Liver (tissue), 8 donors: ENCODE measurements at regions not wholly inside any gene's neighbourhood (a gene's known extent, or its start where the extent isn't known, plus 50 kb on each side); places are given as distances from the start of the nearest gene placed in this dataset.

ENCODE experiments used
- DNase-seq: peaks from one replicate; pipeline ENCODE4 v3.0.0-alpha.2; 2017; ENCODE audit warnings: low spot score
- H3K27ac ChIP-seq, 2 donors: one replicate each; pipeline ENCODE4 v1.7.0; 2013; ENCODE audit warnings: inconsistent platforms in 2 of 2, low read length in 2 of 2, control low read depth in 1 of 2, low read depth in 1 of 2, mild to moderate bottlenecking in 1 of 2
- H3K27me3 ChIP-seq, 4 donors: one replicate each; pipeline versions ENCODE4 v1.6.1 to v1.7.0; 2013; ENCODE audit warnings: low read length in 3 of 4, inconsistent platforms in 1 of 4, mild to moderate bottlenecking in 1 of 4, moderate library complexity in 1 of 4; ENCODE audit not compliant: control insufficient read depth in 4 of 4, insufficient read depth in 4 of 4
- H3K36me3 ChIP-seq, 4 donors: one replicate each; pipeline versions ENCODE4 v1.6.1 to v1.7.0; 2013; ENCODE audit warnings: low read length in 3 of 4, mild to moderate bottlenecking in 3 of 4, low read depth in 1 of 4, moderate library complexity in 1 of 4; ENCODE audit not compliant: control insufficient read depth in 4 of 4, insufficient read depth in 3 of 4
- H3K4me1 ChIP-seq, 4 donors: one replicate each; pipeline versions ENCODE4 v1.6.1 to v1.7.0; 2013; ENCODE audit warnings: low read length in 3 of 4, mild to moderate bottlenecking in 3 of 4, moderate library complexity in 1 of 4; ENCODE audit not compliant: control insufficient read depth in 4 of 4, insufficient read depth in 4 of 4
- H3K4me3 ChIP-seq, 3 donors: one replicate each; pipeline versions ENCODE4 v1.6.1 to v1.7.0; 2013; ENCODE audit warnings: low read length in 3 of 3, control low read depth in 1 of 3, low read depth in 1 of 3, mild to moderate bottlenecking in 1 of 3
- H3K9ac ChIP-seq, 2 donors: one replicate each; pipeline ENCODE4 v1.7.0; 2013; ENCODE audit warnings: low read length in 2 of 2, mild to moderate bottlenecking in 2 of 2, moderate library complexity in 2 of 2, control low read depth in 1 of 2, low read depth in 1 of 2
- H3K9me3 ChIP-seq, 4 donors: one replicate each; pipeline versions ENCODE4 v1.6.1 to v1.7.0; 2013; ENCODE audit warnings: low read length in 3 of 4; ENCODE audit not compliant: control insufficient read depth in 4 of 4
- FOXA2 ChIP-seq: IDR thresholded peaks from 2 replicates; pipeline ENCODE4 v1.6.1; 2016; ENCODE audit warnings: antibody characterized with exemption
- GABPA ChIP-seq, 2 donors: IDR thresholded peaks in 1 of 2; conservative IDR thresholded peaks in 1 of 2; 2 replicates each; pipeline ENCODE4 v1.6.1; 2016; ENCODE audit warnings: antibody characterized with exemption in 2 of 2, mild to moderate bottlenecking in 1 of 2, moderate library complexity in 1 of 2
- HNF4A ChIP-seq, 2 donors: conservative IDR thresholded peaks; 2 replicates each; pipeline ENCODE4 v1.6.1; 2016; ENCODE audit warnings: antibody characterized with exemption in 2 of 2, mild to moderate bottlenecking in 2 of 2
- HNF4G ChIP-seq: IDR thresholded peaks from 2 replicates; pipeline ENCODE4 v1.6.1; 2016; ENCODE audit warnings: antibody characterized with exemption
- NR2F2 ChIP-seq: IDR thresholded peaks from 2 replicates; pipeline ENCODE4 v1.6.1; 2016; ENCODE audit warnings: antibody characterized with exemption
- RAD21 ChIP-seq, 2 donors: IDR thresholded peaks; 2 replicates each; pipeline ENCODE4 v1.6.1; 2016; ENCODE audit warnings: antibody characterized with exemption in 2 of 2, mild to moderate bottlenecking in 2 of 2
- RXRA ChIP-seq, 2 donors: IDR thresholded peaks; 2 replicates each; pipeline ENCODE4 v1.6.1; 2017 to 2018; ENCODE audit warnings: antibody characterized with exemption in 2 of 2, mild to moderate bottlenecking in 1 of 2
- SP1 ChIP-seq: IDR thresholded peaks from 2 replicates; pipeline ENCODE4 v1.6.1; 2018; ENCODE audit warnings: antibody characterized with exemption, mild to moderate bottlenecking
- TAF1 ChIP-seq: conservative IDR thresholded peaks from 2 replicates; pipeline ENCODE4 v1.6.1; 2016; ENCODE audit warnings: antibody characterized with exemption, mild to moderate bottlenecking
- YY1 ChIP-seq: IDR thresholded peaks from 2 replicates; pipeline ENCODE4 v1.6.1; 2016; ENCODE audit warnings: antibody characterized with exemption, mild to moderate bottlenecking
- WGBS: extraction: QIAGEN DNeasy Blood & Tissue Kit; methylation state at CpG from one replicate; pipeline ENCODE4 v1.1.7; 2013; 5-methylcytosine and 5-hydroxymethylcytosine counted together
- TF ChIP-seq, protein P1 (sequence below): fragments of 150-350 bp; IDR thresholded peaks from 2 replicates; pipeline ENCODE4 v1.5.1; 2017; ENCODE audit warnings: improper control_type of control experiment, low read depth, low read length; ENCODE audit not compliant: missing input control
- TF ChIP-seq, protein P2 (sequence below): IDR thresholded peaks from 2 replicates; pipeline ENCODE4 v1.6.1; 2016; ENCODE audit warnings: antibody characterized with exemption
- TF ChIP-seq, protein P3 (sequence below): IDR thresholded peaks from 2 replicates; pipeline ENCODE4 v1.6.1; 2016; ENCODE audit warnings: antibody characterized with exemption
- TF ChIP-seq, protein P4 (sequence below): IDR thresholded peaks from 2 replicates; pipeline ENCODE4 v1.6.1; 2016; ENCODE audit warnings: antibody characterized with exemption, mild to moderate bottlenecking
- donor health status: healthy.
- donor health status: healthy.
- donor health status: healthy.
- donor health status: healthy.
- donor health status: healthy.

- no peak for TF ChIP-seq GABPA (IDR thresholded peaks at IDR 0.05 in 1 of 2, conservative IDR thresholded peaks at IDR 0.05 in 1 of 2)
- no peak for TF ChIP-seq YY1
- Histone ChIP-seq H3K36me3 (no peaks in the 10 kb centered on the region), H3K27ac (no peak overlapping the region), H3K4me1 (no peaks in the 10 kb centered on the region), H3K9me3 (peaks cover 0 to 24% (median 13%) of the 10 kb centered on the region in 4 donors), H3K4me3 (no peak overlapping the region), H3K27me3 (no peaks in the 10 kb centered on the region), H3K9ac (no peak overlapping the region)
- no peak for DNase-seq
- WGBS = 73% methylated on average over 2 of the region's 2 CpGs
Measured at GRCh38 chr5:3075309-3075708, 323.8 kb upstream of the IRX2 start.

DNA sequence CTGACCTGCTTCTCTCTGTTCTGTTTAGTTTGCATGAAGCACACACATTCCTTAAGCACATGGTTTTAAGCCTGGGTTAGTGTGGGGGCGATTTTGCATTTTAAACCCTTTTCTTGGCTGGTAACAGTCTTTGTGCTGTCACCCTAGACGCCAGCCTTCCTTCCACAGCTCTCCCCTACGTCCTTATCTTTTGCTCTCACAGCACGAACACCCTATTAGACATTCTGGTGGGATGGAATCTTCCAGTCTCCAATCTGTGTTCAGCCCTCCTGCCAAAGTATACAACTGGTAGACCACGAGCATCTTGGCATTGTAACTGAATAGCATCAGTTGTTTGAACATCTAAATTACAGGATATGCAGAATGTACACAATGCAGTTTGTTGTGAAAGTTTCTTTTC, 316.9 kb upstream of the IRX2 start:
- Histone ChIP-seq H3K4me3 (no peak overlapping the region), H3K27ac (no peak overlapping the region), H3K9me3 (peaks cover 0 to 10% (median 5%) of the 10 kb centered on the region in 4 donors), H3K27me3 (no peaks in the 10 kb centered on the region), H3K36me3 (no peaks in the 10 kb centered on the region), H3K4me1 (no peaks in the 10 kb centered on the region), H3K9ac (no peak overlapping the region)
- no peak for DNase-seq
- TF ChIP-seq NR2F2 = no peak
- TF ChIP-seq, protein P1, sequence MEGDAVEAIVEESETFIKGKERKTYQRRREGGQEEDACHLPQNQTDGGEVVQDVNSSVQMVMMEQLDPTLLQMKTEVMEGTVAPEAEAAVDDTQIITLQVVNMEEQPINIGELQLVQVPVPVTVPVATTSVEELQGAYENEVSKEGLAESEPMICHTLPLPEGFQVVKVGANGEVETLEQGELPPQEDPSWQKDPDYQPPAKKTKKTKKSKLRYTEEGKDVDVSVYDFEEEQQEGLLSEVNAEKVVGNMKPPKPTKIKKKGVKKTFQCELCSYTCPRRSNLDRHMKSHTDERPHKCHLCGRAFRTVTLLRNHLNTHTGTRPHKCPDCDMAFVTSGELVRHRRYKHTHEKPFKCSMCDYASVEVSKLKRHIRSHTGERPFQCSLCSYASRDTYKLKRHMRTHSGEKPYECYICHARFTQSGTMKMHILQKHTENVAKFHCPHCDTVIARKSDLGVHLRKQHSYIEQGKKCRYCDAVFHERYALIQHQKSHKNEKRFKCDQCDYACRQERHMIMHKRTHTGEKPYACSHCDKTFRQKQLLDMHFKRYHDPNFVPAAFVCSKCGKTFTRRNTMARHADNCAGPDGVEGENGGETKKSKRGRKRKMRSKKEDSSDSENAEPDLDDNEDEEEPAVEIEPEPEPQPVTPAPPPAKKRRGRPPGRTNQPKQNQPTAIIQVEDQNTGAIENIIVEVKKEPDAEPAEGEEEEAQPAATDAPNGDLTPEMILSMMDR = no peak
- TF ChIP-seq HNF4A (conservative IDR thresholded peaks at IDR 0.05) = no peak
- TF ChIP-seq, protein P2, sequence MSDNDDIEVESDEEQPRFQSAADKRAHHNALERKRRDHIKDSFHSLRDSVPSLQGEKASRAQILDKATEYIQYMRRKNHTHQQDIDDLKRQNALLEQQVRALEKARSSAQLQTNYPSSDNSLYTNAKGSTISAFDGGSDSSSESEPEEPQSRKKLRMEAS = no peak
- TF ChIP-seq HNF4G = no peak
- TF ChIP-seq, protein P3, sequence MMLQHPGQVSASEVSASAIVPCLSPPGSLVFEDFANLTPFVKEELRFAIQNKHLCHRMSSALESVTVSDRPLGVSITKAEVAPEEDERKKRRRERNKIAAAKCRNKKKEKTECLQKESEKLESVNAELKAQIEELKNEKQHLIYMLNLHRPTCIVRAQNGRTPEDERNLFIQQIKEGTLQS = no peak
- TF ChIP-seq YY1 = no peak
- no peak for TF ChIP-seq RAD21 (IDR thresholded peaks at IDR 0.05)
- TF ChIP-seq GABPA (IDR thresholded peaks at IDR 0.05 in 1 of 2, conservative IDR thresholded peaks at IDR 0.05 in 1 of 2) = no peak
- no peak for TF ChIP-seq RXRA (IDR thresholded peaks at IDR 0.05)
- no peak for TF ChIP-seq TAF1
- no peak for TF ChIP-seq SP1
- 27% methylated on average over 5 of the region's 5 CpGs for WGBS

GRCh38 chr5:3060283-3060682, 308.8 kb upstream of the IRX2 start:
- no peak for TF ChIP-seq HNF4A (conservative IDR thresholded peaks at IDR 0.05)
- TF ChIP-seq, protein P4, sequence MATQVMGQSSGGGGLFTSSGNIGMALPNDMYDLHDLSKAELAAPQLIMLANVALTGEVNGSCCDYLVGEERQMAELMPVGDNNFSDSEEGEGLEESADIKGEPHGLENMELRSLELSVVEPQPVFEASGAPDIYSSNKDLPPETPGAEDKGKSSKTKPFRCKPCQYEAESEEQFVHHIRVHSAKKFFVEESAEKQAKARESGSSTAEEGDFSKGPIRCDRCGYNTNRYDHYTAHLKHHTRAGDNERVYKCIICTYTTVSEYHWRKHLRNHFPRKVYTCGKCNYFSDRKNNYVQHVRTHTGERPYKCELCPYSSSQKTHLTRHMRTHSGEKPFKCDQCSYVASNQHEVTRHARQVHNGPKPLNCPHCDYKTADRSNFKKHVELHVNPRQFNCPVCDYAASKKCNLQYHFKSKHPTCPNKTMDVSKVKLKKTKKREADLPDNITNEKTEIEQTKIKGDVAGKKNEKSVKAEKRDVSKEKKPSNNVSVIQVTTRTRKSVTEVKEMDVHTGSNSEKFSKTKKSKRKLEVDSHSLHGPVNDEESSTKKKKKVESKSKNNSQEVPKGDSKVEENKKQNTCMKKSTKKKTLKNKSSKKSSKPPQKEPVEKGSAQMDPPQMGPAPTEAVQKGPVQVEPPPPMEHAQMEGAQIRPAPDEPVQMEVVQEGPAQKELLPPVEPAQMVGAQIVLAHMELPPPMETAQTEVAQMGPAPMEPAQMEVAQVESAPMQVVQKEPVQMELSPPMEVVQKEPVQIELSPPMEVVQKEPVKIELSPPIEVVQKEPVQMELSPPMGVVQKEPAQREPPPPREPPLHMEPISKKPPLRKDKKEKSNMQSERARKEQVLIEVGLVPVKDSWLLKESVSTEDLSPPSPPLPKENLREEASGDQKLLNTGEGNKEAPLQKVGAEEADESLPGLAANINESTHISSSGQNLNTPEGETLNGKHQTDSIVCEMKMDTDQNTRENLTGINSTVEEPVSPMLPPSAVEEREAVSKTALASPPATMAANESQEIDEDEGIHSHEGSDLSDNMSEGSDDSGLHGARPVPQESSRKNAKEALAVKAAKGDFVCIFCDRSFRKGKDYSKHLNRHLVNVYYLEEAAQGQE = no peak
- TF ChIP-seq FOXA2 = no peak
- no peak for TF ChIP-seq RXRA (IDR thresholded peaks at IDR 0.05)
- H3K9me3 ChIP-seq = peaks cover 3 to 21% (median 9%) of the 10 kb centered on the region in 4 donors
- no peak overlapping the region for H3K9ac ChIP-seq
- no peak overlapping the region for H3K4me3 ChIP-seq
- no peaks in the 10 kb centered on the region for H3K36me3 ChIP-seq
- H3K27ac ChIP-seq = no peak overlapping the region
- no peaks in the 10 kb centered on the region for H3K4me1 ChIP-seq
- H3K27me3 ChIP-seq = no peaks in the 10 kb centered on the region
- 89% methylated on average over 2 of the region's 2 CpGs for WGBS
- DNase-seq = no peak
